NOMO-1 (cell line): ENCODE measurements at regions not wholly inside any gene's neighbourhood (a gene's known extent, or its start where the extent isn't known, plus 50 kb on each side); places are given as distances from the start of the nearest gene placed in this dataset.
"Not testable (repeated sequence)": the region's sequence is repeated elsewhere in the genome, so short reads cannot be mapped to it uniquely, and the experiment has no call there.

ENCODE experiments used
- DNase-seq, 2 experiments: peaks; one replicate each; lab custom pipeline; 2025; ENCODE audit not compliant: unreplicated experiment in 2 of 2; lab: John Stamatoyannopoulos, UW

- no peak for DNase-seq
Observed at GRCh38 chr16:17992416-17992815, 344.1 kb downstream of the NPIPA8 start.

- DNase-seq: no peak
Observed at GRCh38 chr16:17989255-17989654, 347.3 kb downstream of the NPIPA8 start.

GRCh38 chr16:17988839-17989238, 347.7 kb downstream of the NPIPA8 start:
- no peak for DNase-seq

GRCh38 chr16:17986991-17987390, 349.5 kb downstream of the NPIPA8 start:
- DNase-seq: no peak

GRCh38 chr16:17984810-17985209, 351.7 kb downstream of the NPIPA8 start:
- DNase-seq: no peak

GRCh38 chr16:17983847-17984639, 352.5 kb downstream of the NPIPA8 start:
- no peak for DNase-seq

DNA sequence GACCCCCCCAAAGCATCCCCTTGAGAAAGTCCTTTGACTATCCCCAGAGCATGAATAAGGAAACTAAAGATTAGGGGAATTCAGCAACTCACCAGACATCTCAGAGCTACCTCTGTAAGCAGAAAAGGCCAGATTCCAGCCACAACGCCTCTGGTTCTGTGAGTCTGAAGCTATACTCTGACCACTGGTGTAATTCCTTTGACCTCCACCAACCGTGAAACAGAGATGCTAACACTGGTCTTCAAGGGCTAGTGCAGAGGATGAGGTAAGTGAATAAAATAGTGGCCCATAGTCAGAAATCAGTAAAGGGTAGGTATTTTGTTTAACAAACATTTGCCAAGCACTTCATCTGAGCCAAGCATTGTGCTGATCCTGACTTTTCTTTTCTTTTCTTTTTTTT, 353.4 kb downstream of the NPIPA8 start:
- DNase-seq: no peak

DNA sequence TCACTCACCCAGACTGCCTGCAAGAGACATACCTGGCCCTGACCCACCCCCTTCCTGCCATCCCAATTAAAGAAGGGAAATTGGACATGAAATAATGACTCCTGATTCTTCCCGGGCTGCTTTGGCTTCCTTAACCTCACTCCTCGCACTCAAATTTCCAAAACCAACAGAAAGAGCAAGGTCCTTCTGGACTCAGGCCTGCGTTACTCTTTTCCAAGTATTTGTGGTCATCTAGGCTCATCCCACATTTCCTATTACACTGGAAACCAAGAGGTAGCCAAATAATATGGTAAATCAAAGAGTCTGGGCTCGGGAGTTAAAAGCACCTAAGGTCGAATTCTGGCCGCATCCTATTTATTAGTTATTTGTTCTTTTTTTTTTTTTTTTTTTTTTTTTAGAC, 359.3 kb downstream of the NPIPA8 start:
- DNase-seq: no peak

- DNase-seq: no peak
Observed at GRCh38 chr16:17972460-17972943, 364.0 kb downstream of the NPIPA8 start.

DNA sequence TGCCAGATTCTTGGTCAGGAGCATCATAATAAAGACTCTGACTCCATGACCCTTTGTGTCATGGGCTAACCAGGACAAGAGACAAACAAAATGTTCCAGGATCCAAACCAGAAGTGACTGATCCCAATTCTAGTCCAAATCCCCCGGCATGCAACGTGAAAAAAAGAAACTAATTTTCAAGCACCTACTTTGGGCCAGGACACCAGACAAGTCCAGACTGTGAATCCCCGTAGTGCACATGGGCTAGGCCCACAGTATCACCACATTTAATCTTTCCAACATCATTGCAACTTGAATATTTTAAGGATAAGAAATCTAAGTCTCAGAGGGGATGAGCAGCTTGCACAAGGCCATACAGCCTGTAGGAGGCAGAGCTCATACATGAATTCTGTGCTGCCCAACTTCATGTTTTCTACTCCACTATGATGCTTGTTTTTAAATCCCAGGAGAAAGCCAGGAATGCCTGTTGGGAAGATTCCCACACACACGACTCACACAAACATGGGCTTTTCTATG, 365.7 kb downstream of the NPIPA8 start:
- no peak for DNase-seq

DNA sequence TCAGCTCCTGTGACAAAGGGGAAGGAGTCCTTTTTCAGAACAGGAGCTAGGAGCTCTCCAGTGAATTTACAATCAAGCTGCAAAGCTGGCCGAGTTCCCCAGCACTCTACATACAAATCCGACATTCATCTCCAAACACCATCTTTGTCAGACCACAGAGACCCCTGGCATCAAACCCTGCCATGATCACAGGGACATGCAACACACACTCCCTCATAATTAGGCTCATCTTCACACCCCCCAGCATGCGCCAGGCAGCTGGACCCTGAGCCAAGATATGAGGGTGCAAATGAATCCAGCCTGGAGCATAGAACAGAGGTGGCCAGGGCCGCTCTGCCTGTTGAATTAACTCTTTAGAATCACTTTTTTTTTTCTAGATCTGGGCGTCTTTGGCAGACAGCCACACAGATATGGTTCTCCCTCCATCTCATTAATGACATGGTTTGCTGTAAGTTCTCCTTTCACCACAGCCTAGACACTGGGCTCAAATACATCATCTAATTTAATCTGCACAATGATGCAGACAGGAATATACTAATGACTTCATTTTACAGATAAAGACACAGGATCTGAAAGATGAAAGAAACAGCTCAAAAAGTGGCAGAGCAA, 366.3 kb downstream of the NPIPA8 start:
- no peak for DNase-seq

DNA sequence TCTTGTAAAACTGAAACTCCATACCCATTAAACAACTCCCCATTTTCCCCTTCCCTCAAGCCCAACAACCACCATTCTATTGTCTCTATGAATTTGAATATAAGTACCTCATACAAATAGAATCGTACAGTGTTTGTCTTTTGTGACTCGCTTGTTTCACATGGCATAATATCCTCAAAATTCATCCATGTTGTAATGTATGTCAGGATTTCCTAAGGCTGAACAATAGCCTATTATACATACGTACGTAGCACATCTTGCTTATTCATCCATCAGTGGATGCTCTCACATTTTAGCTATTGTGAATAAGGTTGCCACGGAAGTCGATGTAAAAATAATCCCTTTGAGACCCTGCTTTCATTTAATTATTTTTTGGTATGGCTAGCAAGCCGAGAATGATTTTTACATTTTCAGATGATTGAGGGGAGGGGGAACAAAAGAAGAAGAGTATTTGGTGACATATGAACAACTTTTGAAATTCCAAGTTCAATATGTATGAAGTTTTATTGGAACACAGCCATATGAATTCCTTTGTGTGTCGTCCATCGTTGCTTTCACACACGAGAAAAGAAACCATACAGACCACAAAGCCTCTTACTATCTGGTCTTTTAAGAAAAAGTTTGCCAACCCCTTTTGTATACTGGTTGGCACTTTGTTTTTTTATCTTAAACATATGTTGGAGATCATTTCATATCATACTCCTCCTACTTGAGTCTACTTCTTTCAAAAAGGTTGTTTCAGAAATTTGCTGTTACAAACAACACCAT, 371.2 kb downstream of the NPIPA8 start:
- DNase-seq: no peak

GRCh38 chr16:17964196-17964595, 372.3 kb downstream of the NPIPA8 start:
- no peak for DNase-seq

GRCh38 chr16:17963185-17963836, 373.2 kb downstream of the NPIPA8 start:
- peak in 1 of 2 experiments; percentile 0 for DNase-seq

DNA sequence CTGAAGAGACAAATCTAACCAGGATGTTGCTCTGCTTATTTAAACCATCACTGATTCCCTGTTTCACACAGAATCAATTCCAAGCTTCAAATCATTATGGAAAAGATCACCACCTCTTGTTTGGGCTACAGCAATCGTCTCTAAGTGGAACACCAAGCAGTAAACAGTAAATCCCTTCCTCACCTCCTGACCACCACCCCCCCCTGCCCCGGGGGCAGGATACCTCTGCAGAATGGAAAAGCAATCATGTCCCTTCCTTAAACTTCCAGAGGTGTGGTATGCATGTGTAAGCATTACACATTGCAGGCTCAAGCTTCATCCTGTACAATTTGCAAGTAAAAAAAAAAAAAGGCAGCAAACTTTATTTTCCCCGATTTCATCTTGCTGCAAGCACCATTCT, 373.8 kb downstream of the NPIPA8 start:
- no peak for DNase-seq

GRCh38 chr16:17961822-17962221, 374.7 kb downstream of the NPIPA8 start:
- not testable (repeated sequence) for DNase-seq

DNA sequence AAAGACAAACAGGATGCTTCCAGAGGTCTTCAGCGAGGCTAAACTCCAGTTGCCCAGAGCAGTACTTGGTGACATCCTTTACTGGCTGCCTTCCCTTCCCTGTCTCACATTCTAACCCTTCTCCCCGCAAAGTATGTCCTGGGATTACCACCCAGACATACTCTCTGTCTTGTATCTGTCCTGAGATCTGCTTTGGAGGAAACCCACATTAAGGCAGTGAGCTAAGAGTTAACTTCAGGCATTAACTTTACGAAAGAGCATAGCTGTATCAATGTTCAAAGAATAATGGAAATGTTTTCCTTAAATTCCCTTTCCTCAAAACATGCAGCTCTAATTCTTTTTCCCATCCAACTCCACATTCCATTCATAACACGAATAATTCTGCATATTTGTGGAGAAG, 385.2 kb downstream of the NPIPA8 start:
- DNase-seq: no peak

DNA sequence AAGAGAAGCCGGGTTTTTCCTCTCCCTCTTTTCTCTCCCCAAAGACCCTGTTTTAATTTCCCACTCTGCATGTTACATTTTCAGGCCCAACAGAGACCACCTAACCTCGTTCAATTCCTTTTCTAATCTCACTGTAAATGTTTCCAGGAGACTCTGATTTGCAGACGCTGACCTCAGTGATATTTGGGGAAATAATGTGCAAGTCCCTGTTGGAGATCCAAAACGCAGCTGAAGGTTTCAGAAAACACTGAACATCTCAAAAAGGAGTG, 386.6 kb downstream of the NPIPA8 start:
- DNase-seq: no peak

GRCh38 chr16:17949141-17949981, 387.2 kb downstream of the NPIPA8 start:
- DNase-seq: no peak

DNA sequence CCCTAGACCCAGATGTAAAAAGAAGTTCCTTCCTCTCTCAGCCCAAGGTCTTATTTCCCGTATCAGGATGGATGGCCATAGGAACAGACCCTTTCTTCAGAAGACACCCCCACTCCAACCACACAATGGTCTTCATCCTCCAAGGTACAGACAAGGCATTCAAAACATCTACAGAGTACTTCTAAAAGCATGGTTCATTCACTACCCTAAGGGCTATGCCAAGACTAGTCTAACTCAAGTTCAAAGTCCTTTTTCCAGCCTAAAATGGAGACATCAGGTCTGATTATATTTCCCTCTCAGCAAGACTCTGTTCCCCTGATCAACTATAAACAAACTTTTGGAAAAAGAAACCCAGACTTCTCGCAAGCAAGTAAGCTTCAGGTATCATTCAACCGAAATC, 388.9 kb downstream of the NPIPA8 start:
- no peak for DNase-seq
